ENCODE measurements at regions not wholly inside any gene's neighbourhood (a gene's known extent, or its start where the extent isn't known, plus 50 kb on each side); places are given as distances from the start of the nearest gene placed in this dataset.

GRCh38 chr2:51534166-51534565, 502.2 kb upstream of the NRXN1 start:
- DNase-seq: no peak

- DNase-seq: no peak
These were observed 496.2 kb upstream of the NRXN1 start for GRCh38 chr2:51528156-51528555.

- no peak for DNase-seq
These were observed 494.8 kb upstream of the NRXN1 start for GRCh38 chr2:51526766-51527165.

GRCh38 chr2:51516667-51517066, 484.7 kb upstream of the NRXN1 start:
- no peak for DNase-seq

GRCh38 chr2:51511002-51511401, 479.1 kb upstream of the NRXN1 start:
- no peak for DNase-seq

GRCh38 chr2:51510303-51510702, 478.4 kb upstream of the NRXN1 start:
- no peak for DNase-seq

DNA sequence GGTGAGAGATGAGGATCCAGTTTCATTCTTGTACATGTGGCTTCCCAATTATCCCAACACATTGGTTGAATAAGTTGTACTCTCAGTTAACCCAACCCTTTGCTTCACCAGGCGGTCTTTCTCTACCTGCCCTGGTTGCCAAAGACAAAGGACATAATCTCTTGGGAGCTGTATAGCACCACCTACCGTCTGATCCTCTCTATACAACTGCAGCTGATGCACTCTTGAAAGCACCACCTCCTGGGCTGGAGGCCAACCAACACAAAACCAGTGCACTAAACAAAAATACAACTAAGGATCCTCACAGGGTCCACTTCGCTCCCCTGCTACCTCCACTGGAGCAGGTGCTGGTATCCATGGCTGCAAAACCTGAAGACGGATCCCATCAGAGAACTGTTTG, 473.6 kb upstream of the NRXN1 start:
- DNase-seq: no peak

DNA sequence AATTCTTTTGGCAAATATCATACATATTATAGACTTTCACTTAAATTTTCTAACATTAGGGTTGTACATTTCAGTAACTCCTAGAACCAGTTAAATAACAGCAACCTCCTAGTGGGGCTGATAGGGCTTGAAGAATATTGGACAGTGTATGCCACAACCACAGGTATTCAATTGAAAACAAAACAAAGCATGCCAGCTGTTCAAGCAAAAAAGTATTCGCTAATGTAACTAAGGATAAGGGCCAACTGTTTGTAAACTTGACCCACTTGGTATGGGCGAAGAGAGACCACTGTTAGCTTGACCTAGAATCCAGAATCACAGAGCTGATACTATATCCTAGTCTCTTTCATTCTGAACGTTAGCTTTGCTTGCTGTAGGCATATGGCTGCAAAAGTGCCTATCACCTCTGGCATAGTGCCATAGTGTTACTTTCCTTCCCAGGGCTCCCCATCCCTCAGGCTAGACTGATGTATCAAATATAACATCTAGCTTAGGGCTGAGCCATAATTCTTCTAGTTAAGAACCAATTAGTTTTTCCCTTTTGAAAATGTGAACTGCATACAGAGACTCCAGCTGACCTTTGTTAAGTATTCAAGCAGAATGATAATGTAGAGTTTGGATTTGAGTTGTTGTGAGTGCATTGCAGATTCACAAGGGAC, 458.8 kb upstream of the NRXN1 start:
- DNase-seq: no peak

GRCh38 chr2:51484605-51485004, 452.7 kb upstream of the NRXN1 start:
- DNase-seq: no peak

GRCh38 chr2:51483720-51484119, 451.8 kb upstream of the NRXN1 start:
- DNase-seq: no peak

GRCh38 chr2:51472783-51473182, 440.9 kb upstream of the NRXN1 start:
- no peak for DNase-seq

DNA sequence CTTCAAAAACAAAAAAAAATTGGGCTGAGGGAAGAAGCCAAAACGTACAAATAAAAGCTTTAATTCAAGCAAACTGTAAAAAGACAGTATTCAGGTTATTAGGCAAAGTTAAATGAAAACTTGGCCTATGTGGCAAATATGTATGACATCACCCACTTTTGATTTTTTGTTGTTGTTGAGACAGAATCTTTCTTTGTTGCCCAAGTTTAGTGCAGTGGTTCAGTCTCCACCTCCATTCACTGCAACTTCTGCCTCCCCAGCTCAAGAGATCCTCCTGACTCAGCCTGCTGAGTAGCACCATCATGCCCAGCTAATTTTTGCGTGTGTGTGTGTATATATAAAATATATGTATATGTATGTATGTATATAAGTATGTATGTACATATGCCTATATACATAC, 440.4 kb upstream of the NRXN1 start:
- DNase-seq: no peak

- no peak for DNase-seq
These were observed 437.2 kb upstream of the NRXN1 start for GRCh38 chr2:51469102-51469501.

DNA sequence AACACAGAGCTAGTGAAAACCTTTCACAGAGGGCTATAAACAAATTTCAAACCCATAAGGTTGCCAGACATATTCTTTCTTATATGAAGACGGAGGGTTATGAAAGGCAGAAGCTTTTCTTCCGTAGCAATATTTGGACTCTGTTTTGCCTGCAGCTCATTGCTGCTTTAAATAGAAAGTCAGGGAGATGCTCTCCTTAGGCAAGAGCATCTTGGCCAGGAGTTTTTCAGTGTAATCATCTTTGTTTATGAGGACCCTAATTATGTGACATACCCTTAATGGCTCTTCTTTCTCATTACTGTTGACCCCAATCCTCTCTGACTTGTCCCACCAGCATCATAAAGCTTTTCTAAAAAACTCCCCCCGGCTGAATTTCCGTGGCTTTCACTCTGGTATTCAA, 433.4 kb upstream of the NRXN1 start:
- no peak for DNase-seq

- no peak for DNase-seq
These were observed 422.2 kb upstream of the NRXN1 start for GRCh38 chr2:51454177-51454576.

- DNase-seq: no peak
These were observed 417.0 kb upstream of the NRXN1 start for GRCh38 chr2:51448911-51449310.

DNA sequence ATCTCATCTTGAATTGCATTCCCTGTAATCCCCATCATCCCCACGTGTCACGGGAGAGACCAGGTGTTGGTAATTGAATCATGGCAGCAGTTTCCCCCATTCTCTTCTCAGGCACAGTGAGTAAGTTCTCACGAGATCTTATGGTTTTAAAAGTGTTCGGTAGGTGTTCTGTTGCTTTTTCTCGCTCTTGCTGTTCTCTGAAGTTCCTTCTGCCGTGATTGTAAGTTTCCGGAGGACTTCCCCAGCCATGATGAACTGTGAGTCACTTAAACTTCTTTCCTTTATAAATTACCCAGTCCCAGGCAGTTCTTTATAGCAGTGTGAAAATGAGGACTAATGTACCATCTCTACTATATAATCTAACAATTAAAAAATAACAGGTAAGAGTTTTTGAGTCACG, 409.9 kb upstream of the NRXN1 start:
- no peak for DNase-seq

DNA sequence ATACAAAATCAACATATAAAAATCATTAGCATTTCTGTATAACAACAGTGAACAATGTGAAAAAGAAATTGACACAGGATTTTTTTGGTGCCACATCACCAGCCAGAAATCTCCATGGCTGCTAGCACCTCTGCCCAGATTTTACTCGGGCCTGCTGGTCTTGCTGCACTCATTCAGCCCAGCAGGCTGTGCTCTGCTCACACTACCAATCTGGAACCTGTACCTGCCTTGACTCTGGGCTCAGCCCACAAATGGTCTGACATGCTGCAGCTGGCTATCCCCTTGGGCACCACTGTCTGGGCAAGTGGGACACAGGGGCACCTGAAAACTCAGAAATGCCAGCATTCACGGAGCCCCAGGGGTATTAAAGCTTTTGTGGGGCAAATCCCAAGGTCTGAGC, 392.5 kb upstream of the NRXN1 start:
- no peak for DNase-seq

DNA sequence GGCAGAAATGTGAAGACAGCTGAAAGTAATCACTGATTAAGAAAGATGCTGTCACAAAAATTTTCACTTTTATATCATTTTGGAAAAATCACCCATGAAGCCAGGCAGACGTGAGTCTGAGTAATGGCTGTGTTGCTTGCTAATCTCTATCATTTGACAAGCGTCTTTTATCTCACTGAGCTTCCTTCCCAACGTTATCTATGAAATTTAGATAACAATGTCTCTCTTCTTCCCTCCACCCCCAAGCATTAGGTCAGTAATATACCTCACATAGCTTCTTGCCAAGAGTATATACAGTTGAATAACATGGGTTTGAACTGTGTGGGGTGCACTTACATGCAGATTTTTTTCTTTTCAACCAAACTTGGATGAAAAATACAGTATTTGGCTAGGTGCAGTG, 388.6 kb upstream of the NRXN1 start:
- no peak for DNase-seq

- DNase-seq: no peak
These were observed 381.8 kb upstream of the NRXN1 start for GRCh38 chr2:51413726-51414125.

DNA sequence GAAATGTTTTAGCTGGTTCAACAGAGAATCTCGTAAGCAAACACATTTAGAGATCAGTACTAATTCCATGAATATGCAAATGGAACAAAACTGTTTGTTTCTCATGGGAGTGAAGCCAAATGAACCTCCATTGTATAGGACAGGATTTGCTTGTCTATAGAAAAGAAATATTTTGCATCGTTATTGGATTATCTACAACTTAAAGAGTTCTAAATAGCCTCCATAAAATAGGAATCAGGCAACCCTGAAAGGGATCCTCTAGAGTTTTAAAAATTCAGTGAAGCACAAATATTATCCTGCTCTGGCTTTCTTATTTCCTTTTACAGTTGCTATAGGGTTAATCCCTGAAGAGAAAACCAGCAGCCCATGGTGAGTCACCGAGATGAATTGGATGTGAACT, 378.4 kb upstream of the NRXN1 start:
- DNase-seq: no peak

DNA sequence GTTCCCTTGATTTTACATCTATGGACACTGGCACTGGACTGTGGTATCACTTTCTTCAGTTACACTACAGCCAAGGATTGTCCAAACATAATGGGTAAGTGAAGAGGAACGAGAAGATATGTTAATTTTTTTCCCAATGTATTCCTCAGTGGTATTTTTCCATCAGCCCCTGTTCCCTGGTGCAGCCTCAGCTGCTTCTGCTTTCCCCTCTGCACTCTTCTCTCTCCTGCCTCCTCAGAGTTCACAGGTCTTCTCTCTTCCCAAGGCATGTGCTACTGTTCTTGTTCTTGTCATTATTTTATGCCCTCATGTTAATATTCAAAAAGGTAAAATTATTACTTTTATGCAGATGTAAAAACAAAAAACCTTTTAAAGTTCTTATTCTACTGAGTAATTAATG, 378.0 kb upstream of the NRXN1 start:
- no peak for DNase-seq

DNA sequence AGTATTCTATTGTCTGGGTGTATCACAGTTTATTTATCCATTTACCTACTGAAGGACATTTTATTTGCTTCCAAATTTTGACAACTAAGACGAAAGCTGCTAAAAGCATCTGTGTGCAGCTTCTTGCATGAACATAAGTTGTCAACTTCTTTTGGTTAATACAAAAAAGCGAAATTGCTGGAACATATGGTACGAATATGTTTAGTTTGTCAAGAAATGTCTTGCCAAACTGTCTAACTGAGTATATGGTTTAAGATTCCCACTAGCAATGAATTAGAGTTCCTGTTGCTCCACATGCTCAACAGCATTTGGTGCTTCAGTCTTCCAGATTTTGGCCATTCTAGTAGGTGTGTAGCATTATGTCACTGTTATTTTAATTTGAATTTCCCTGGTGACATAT, 372.3 kb upstream of the NRXN1 start:
- DNase-seq: no peak

- DNase-seq: no peak
These were observed 369.6 kb upstream of the NRXN1 start for GRCh38 chr2:51401546-51401945.

DNA sequence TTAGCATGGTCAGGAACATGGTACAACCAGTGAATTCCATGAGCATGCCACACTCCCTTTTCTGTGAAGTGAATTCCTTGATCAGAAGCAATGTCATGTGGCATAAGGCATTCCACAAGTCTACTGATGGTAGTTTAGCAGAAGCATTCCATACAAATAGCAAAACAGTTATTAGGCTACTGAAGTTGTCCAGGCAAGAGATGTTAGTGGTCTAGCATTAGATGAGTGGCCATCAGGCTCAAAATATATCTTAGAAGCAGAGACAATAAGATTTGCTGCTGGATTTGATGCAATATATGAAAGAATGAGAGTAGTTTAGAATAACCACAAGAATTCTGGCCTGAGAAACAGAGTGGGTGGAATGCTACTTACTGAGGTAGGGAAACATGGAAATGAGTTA, 355.3 kb upstream of the NRXN1 start:
- no peak for DNase-seq

DNA sequence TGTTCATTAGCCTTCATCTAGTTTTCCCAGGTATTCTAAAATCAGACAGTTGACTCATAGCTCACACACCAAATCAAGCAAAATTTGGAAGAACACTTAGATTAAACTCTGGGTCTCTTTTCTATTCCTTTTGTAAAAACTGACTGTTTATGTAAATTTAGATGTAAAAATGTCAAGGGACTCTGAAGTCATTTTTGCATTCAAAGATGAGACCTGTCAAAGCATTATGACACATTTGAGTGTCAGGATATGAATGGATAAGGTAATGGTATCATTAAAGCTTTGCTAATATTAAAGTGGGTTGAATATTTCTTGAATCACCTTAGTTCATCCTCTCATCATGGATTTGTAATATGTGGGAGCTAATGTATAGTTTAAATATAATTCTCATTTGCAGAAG, 348.1 kb upstream of the NRXN1 start:
- no peak for DNase-seq

All from right hindlimb (tissue), 1 donor.